ENCODE measurements at regions not wholly inside any gene's neighbourhood (a gene's known extent, or its start where the extent isn't known, plus 50 kb on each side); places are given as distances from the start of the nearest gene placed in this dataset.

- TF ChIP-seq CTCF (conservative IDR thresholded peaks at IDR 0.05; ENCODE audit: low read depth, low read length) = peak; percentile 44
- no peak overlapping the region for H3K4me3 ChIP-seq (ENCODE audit: low read depth, low read length)
- DNase-seq (ENCODE audit: low read depth) = peak; percentile 22
Measured at GRCh38 chr7:124276005-124276622, 243.2 kb upstream of the TMEM229A start.

GRCh38 chr7:124275411-124275810 lies 242.5 kb upstream of the TMEM229A start:
- no peak for TF ChIP-seq CTCF (conservative IDR thresholded peaks at IDR 0.05; ENCODE audit: low read depth, low read length)
- DNase-seq (ENCODE audit: low read depth) = no peak
- H3K4me3 ChIP-seq (ENCODE audit: low read depth, low read length) = no peak overlapping the region

- DNase-seq (ENCODE audit: low read depth) = no peak
- no peak for TF ChIP-seq CTCF (conservative IDR thresholded peaks at IDR 0.05; ENCODE audit: low read depth, low read length)
- no peak overlapping the region for H3K4me3 ChIP-seq (ENCODE audit: low read depth, low read length)
Measured at GRCh38 chr7:124269774-124270173, 236.9 kb upstream of the TMEM229A start.

- no peak for TF ChIP-seq CTCF (conservative IDR thresholded peaks at IDR 0.05; ENCODE audit: low read depth, low read length)
Measured at GRCh38 chr7:124267154-124267553, 234.3 kb upstream of the TMEM229A start.

GRCh38 chr7:124263232-124263827 lies 230.5 kb upstream of the TMEM229A start:
- no peak for TF ChIP-seq CTCF (conservative IDR thresholded peaks at IDR 0.05; ENCODE audit: low read depth, low read length)
- H3K4me3 ChIP-seq (ENCODE audit: low read depth, low read length) = no peak overlapping the region
- DNase-seq (ENCODE audit: low read depth) = peak; percentile 7

More at GRCh38 chr7:124267154-124267553, 234.3 kb upstream of the TMEM229A start:
- H3K4me3 ChIP-seq (ENCODE audit: low read depth, low read length) = no peak overlapping the region
- no peak for DNase-seq (ENCODE audit: low read depth)

GRCh38 chr7:124261710-124262109 lies 228.8 kb upstream of the TMEM229A start:
- DNase-seq (ENCODE audit: low read depth) = no peak
- TF ChIP-seq CTCF (conservative IDR thresholded peaks at IDR 0.05; ENCODE audit: low read depth, low read length) = no peak
- H3K4me3 ChIP-seq (ENCODE audit: low read depth, low read length) = no peak overlapping the region
